Ovary (tissue), 3 donors: ENCODE measurements at regions not wholly inside any gene's neighbourhood (a gene's known extent, or its start where the extent isn't known, plus 50 kb on each side); places are given as distances from the start of the nearest gene placed in this dataset.

Experiments
- CTCF ChIP-seq, 3 donors: fragments of 450-650 bp in 2 of 3; fragments of 200-600 bp in 1 of 3; IDR thresholded peaks; one replicate each; pipeline versions ENCODE4 v1.5.1 to v1.8.0; 2016 to 2022; ENCODE audit warnings: antibody characterized with exemption in 3 of 3, mild to moderate bottlenecking in 1 of 3
- EP300 ChIP-seq: sonication (generic); formaldehyde crosslinking; IDR thresholded peaks from one replicate; pipeline ENCODE4 v1.6.1; 2017; ENCODE audit warnings: antibody characterized with exemption
- donor health status: DM: no; HTN: no; CAD: no.

GRCh38 chr13:68369739-68370138 is 1139.6 kb upstream of the PCDH9 start:
- TF ChIP-seq CTCF (IDR thresholded peaks at IDR 0.05) (no peak), EP300 (no peak)
